GM18907 (cell line): ENCODE measurements at regions not wholly inside any gene's neighbourhood (a gene's known extent, or its start where the extent isn't known, plus 50 kb on each side); places are given as distances from the start of the nearest gene placed in this dataset.

ENCODE experiments used
- ATAC-seq: cut with Tn5 transposase; IDR thresholded peaks from one replicate; pipeline ENCODE4 v1.9.1; 2021; ENCODE audit warnings: mild to moderate bottlenecking, moderate library complexity; ENCODE audit not compliant: unreplicated experiment

DNA sequence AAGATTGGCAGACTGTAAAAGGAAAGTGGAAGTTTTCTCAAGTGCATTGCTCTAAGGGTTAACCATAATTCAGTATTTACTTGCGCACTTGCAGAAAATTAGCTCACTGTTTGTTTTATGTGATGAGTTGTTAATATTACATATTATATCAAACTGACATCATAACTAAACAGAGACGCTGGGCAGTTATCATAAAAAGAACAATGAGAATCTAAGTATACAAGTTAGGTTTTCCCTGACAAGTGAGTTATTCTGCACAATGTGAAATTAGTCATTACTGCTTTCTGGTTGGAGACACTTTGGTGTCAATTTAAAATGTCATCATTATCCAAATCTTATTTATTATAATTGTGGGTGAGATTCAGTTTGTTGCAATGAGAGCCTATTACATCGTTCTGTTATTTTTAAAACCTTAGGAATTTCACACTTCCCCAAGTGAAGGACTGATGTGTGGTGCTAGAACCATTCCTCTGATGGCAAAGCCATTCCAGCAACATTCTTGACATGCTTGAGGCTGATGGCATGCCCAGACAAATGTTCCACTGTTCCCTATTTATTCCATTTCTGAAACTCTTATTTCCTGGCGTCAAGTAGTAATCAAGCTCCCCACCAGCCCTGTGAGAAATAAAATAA is 90.1 kb upstream of the FLRT2 start:
- ATAC-seq, result no peak

GRCh38 chr14:85441909-85442643 is 87.9 kb upstream of the FLRT2 start:
- ATAC-seq, result no peak

DNA sequence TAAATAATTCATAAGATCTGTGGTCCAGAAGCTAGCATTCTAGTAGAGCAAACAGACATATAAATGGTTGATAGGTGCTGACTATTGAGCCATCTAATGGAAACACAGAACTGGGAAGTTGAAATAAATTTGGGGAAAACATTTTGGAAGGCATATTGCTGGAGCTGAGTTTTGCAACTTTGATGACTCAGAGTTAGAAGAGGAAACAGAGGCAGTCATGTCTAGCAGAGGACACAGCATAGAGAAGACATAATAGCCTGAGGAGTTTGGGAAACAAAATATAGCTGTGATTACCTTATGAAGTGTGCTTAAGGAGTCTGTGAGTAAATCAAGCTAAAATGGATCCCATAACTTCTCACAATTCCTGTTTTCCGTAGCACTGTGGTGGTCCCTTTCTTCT is 86.9 kb upstream of the FLRT2 start:
- ATAC-seq, result no peak

GRCh38 chr14:85444635-85445034 is 85.3 kb upstream of the FLRT2 start:
- ATAC-seq, result no peak

DNA sequence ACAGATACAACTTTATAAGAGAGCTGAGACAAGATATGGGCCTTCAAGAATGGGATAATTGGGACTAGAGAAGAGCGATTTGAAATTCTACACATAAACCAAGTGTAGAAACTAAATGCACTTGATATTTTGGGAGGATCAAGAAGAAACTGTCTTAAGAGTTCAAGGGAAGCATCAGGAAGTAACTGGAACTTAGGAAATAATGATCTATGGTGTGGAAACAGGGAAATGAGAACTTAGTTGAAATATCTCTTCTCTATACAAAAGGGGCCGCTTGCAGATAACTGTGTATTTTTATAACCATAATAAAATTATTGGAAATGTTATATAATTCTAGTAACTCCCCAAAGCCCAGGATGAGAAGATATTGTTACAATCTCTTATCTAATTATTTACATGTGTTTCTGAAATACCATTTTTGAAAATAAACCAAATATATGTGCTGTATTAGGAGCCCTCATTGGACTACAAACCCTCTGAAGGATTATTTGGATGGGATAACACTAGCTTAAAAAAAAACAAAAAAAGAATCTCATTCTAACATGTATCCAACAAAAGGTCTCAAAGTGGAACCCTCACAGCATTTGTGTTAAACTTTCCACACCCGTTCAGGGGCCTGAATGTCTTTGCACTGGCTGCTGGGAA is 84.7 kb upstream of the FLRT2 start:
- no peak for ATAC-seq

DNA sequence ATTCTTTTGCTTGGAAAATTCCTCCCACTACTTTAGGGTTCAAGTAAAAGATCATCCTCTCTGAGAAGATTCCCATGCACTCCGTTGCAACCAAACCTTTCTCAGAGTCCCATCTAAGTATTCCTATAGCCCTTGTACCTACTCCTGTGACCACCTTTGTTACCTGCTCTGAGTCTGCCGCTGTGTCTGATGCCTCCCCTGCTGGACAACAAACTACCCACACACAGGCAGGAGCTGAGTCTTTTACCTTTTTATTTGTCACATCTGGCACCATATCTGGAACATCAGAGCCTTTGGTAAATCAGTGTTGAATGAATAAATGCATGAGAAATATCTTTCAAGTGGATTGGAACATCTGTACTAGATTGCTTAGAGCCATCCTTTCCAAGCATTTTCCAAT is 82.1 kb upstream of the FLRT2 start:
- ATAC-seq, result no peak

DNA sequence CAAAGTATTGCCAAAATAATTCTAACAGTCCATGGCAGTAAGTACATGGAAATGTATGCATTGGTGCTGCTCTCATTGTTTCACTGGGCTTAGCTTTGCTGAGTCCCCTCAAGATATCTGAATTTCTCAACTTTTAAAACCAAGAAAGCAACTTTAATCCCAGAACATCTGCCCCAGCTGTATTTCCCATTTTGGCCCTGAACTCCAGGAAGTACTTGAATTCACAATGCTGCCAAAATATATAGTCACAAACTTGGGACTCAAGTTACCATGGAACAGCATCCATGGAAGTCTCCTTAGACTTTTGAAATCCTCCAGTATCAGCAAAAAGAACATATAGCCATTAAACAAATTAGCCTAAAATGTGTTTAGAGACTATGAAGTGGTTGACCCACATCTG is 78.5 kb upstream of the FLRT2 start:
- ATAC-seq, result no peak

DNA sequence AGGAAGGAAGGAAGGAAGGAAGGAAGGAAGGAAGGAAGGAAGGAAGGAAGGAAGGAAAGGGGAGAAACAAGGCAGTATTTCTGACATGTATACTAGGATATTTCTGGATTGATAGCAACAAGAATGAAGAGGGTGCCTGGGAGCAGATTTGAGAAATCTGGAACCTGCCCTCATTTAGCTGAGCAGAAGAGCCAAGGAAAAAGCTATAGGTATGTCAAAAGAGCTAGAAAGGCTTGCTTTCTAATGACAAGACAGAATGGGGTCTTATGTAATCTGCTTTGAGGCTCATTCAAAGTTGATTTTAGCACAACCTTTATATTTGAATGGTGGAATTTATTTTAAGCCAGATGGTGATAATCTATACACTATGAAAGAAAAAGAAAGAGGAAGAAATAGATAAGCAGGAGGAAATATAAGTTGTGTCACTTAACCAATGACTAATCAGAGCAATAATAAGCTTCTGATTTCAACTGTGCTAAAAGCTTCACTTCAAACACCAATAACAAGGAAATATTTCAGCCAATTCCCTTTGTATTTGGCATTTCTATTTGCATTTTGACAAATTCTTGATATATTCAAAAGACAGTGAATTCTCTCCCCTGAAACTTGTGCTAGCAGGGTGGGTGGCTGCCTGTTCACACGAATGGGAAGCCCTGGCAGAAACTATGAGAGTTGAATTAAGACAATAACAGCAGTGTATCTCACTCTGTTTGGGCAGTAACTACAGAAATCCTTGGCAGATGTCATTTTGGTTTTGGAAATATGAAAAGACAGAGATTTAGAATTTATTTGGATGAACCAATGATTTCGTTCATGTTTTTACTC is 76.3 kb upstream of the FLRT2 start:
- ATAC-seq, result no peak

- no peak for ATAC-seq
Observed at GRCh38 chr14:85454226-85454813, 75.6 kb upstream of the FLRT2 start.

GRCh38 chr14:85459361-85460000 is 70.5 kb upstream of the FLRT2 start:
- no peak for ATAC-seq

- no peak for ATAC-seq
Observed at GRCh38 chr14:85461432-85462133, 68.4 kb upstream of the FLRT2 start.

GRCh38 chr14:85463512-85463911 is 66.4 kb upstream of the FLRT2 start:
- no peak for ATAC-seq

GRCh38 chr14:85464135-85464895 is 65.6 kb upstream of the FLRT2 start:
- ATAC-seq, result no peak

- ATAC-seq, result no peak
Observed at GRCh38 chr14:85466678-85467077, 63.3 kb upstream of the FLRT2 start.

DNA sequence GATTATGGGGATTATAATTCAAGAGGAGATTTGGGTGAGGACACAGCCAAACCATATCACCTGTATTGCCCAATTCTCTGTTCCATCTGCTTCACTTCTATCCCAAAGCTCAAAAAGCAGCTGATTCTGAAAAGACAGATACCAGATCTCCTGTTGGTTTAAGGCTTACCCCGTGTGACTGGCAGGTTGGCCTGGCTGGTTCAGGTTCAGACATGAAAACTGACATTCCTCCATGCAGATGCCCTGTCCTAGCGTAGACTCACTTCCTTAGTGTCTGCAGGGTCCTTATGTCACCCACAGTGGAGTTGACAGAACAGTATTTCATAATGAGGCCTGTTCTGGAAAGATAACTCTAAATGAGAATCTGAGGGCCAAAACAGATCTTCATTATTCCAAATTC is 61.1 kb upstream of the FLRT2 start:
- ATAC-seq, result no peak

- no peak for ATAC-seq
Observed at GRCh38 chr14:85471156-85471555, 58.8 kb upstream of the FLRT2 start.

GRCh38 chr14:85471744-85472143 is 58.2 kb upstream of the FLRT2 start:
- no peak for ATAC-seq

DNA sequence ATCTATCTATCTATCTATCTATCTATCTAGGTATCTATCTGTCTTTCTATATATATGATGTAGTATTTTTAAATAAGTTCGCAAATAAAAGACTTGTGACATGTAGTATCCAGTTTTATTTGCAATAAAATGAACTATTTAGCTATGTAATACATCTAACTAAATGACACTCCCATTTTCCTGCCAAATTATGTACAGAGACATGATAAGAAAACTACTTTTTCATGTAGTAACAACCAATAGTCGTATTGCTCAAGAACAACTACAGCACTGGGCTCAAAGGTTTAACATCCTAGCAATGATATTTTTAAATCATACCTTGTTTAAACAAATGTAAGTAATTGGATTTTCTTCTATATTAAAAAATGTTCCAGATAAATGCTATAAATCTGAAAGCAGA is 55.5 kb upstream of the FLRT2 start:
- ATAC-seq, result no peak

DNA sequence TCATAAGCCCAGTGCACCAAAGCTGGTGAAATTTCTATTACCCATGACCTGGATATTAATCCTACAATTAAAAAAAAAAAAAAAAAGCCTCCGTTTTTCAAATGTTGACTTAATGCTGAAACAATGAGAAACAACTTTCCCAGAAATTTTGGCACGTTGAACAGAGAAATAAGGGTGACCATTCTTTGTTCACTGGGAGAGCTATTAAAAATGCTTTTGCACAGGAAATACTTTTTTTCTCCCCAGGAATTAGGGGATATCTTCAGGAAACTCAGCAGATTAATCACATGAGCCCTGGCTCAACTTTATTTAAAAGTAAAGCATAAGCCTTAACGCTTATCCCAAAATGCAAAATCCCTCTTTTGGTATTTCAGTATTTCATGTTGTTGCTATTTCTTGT is 54.8 kb upstream of the FLRT2 start:
- ATAC-seq, result no peak
